HEK293T (cell line): ENCODE measurements at regions not wholly inside any gene's neighbourhood (a gene's known extent, or its start where the extent isn't known, plus 50 kb on each side); places are given as distances from the start of the nearest gene placed in this dataset.

Source experiments
- ARNT ChIP-seq: fragments of 450-650 bp; IDR thresholded peaks from 2 replicates; pipeline ENCODE4 v1.6.1; 2017; ENCODE audit warnings: mild to moderate bottlenecking
- BHLHE40 ChIP-seq: fragments of 450-650 bp; IDR thresholded peaks from 2 replicates; pipeline ENCODE4 v1.6.1; 2016; ENCODE audit warnings: mild to moderate bottlenecking, moderate library complexity, borderline replicate concordance
- CTBP1 ChIP-seq: fragments of 450-650 bp; IDR thresholded peaks from 2 replicates; pipeline ENCODE4 v1.6.1; 2016; ENCODE audit warnings: borderline replicate concordance
- ELF4 ChIP-seq: fragments of 450-650 bp; IDR thresholded peaks from 2 replicates; pipeline ENCODE4 v1.6.1; 2017; ENCODE audit warnings: antibody characterized with exemption
- FOXA1 ChIP-seq: fragments of 450-650 bp; IDR thresholded peaks from 2 replicates; pipeline ENCODE4 v1.6.1; 2016; ENCODE audit warnings: mild to moderate bottlenecking
- FOXK2 ChIP-seq: fragments of 450-650 bp; IDR thresholded peaks from 2 replicates; pipeline ENCODE4 v1.6.1; 2016; ENCODE audit warnings: mild to moderate bottlenecking
- NFRKB ChIP-seq: fragments of 450-650 bp; IDR thresholded peaks from 2 replicates; pipeline ENCODE4 v1.6.1; 2016; ENCODE audit warnings: mild to moderate bottlenecking, moderate library complexity
- PKNOX1 ChIP-seq: fragments of 450-650 bp; IDR thresholded peaks from 2 replicates; pipeline ENCODE4 v1.6.1; 2016
- SUZ12 ChIP-seq: fragments of 450-650 bp; IDR thresholded peaks from 2 replicates; pipeline ENCODE4 v1.6.1; 2016; ENCODE audit warnings: mild to moderate bottlenecking

- TF ChIP-seq FOXA1, result no peak
- no peak for TF ChIP-seq NFRKB
- no peak for TF ChIP-seq ARNT
- no peak for TF ChIP-seq CTBP1
- no peak for TF ChIP-seq ELF4
- no peak for TF ChIP-seq PKNOX1
- TF ChIP-seq FOXK2, result no peak
- no peak for TF ChIP-seq SUZ12
- TF ChIP-seq BHLHE40, result no peak
These were observed 77.2 kb upstream of the TSC22D2 start for GRCh38 chr3:150330872-150331271.
